Bronchial epithelial cell (primary cell): ENCODE measurements at regions not wholly inside any gene's neighbourhood (a gene's known extent, or its start where the extent isn't known, plus 50 kb on each side); places are given as distances from the start of the nearest gene placed in this dataset.

Experiments used
- DNase-seq: peaks from one replicate; pipeline ENCODE4 v3.0.0-alpha.2; 2010; ENCODE audit warnings: low read depth
- FAIRE-seq: peaks from 2 replicates; lab custom pipeline; 2011; peaks lifted over from hg19 to GRCh38; lab: Jason Lieb, UNC
- H3K27me3 ChIP-seq: 2 replicates; pipeline ENCODE4 v1.5.1; 2011; ENCODE audit warnings: low read length; ENCODE audit not compliant: control insufficient read depth, insufficient read depth
- H3K36me3 ChIP-seq: 2 replicates; pipeline ENCODE4 v1.5.1; 2011; ENCODE audit warnings: low read length; ENCODE audit not compliant: control insufficient read depth, insufficient read depth
- H3K4me3 ChIP-seq: 2 replicates; pipeline ENCODE4 v1.5.1; 2011; ENCODE audit warnings: mild to moderate bottlenecking, low read depth, low read length, control low read depth
- TF ChIP-seq, protein P1 (sequence below): IDR thresholded peaks from 2 replicates; pipeline ENCODE4 v1.5.1; 2011; ENCODE audit warnings: mild to moderate bottlenecking, moderate library complexity, low read length, control low read depth, inconsistent platforms; ENCODE audit not compliant: insufficient read depth, severe bottlenecking

DNA sequence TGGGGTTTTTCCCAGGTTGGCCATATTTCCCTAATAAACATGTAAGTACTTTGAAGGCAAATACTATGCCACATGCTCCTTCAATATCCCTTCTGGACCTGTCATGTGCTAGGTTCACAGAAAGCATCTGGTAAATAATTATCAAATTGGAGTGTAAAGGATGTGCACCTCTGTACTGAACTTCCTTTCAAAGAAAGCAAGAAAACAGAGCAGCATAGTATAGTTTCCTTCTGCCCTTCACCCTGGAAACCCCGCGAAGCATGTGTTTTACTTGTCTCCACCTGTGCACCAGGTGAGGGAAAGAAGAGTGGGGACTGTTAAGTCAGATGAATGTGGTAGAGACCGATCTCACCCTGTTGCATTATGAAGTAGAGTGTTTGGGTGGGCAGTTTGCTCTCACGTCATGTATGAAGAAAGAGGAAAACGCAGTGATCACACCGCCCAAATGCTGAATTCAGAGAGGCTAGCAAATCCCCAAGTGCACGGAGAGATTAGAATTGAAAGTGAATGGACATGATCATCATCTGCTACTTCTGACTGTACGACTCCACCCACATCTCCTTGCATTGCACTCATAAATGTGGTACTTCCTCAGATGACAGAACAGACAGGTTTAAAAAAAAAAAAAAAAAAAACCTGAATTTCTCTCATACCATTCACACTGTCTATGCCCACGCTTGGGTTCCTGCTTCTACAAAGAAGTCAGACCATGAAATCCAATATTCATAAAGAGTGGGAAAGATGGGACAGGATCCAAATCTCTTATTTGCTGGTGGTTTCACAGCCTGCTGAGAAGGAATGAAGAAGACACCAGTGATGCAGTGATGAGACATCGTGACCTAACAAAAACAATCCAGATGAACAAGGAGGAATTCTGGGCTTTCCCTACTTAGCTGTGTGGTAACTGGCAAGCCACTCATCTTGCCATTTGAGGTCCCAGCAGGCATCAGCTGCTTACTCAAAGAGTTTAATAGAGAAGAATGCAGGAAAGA, 448.6 kb downstream of the BCL11A start:
- Histone ChIP-seq H3K4me3 (no peak overlapping the region), H3K27me3 (no peaks in the 10 kb centered on the region), H3K36me3 (no peaks in the 10 kb centered on the region)
- peak; percentile 20 for DNase-seq
- TF ChIP-seq, protein P1, sequence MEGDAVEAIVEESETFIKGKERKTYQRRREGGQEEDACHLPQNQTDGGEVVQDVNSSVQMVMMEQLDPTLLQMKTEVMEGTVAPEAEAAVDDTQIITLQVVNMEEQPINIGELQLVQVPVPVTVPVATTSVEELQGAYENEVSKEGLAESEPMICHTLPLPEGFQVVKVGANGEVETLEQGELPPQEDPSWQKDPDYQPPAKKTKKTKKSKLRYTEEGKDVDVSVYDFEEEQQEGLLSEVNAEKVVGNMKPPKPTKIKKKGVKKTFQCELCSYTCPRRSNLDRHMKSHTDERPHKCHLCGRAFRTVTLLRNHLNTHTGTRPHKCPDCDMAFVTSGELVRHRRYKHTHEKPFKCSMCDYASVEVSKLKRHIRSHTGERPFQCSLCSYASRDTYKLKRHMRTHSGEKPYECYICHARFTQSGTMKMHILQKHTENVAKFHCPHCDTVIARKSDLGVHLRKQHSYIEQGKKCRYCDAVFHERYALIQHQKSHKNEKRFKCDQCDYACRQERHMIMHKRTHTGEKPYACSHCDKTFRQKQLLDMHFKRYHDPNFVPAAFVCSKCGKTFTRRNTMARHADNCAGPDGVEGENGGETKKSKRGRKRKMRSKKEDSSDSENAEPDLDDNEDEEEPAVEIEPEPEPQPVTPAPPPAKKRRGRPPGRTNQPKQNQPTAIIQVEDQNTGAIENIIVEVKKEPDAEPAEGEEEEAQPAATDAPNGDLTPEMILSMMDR, result no peak
- FAIRE-seq, result no peak

DNA sequence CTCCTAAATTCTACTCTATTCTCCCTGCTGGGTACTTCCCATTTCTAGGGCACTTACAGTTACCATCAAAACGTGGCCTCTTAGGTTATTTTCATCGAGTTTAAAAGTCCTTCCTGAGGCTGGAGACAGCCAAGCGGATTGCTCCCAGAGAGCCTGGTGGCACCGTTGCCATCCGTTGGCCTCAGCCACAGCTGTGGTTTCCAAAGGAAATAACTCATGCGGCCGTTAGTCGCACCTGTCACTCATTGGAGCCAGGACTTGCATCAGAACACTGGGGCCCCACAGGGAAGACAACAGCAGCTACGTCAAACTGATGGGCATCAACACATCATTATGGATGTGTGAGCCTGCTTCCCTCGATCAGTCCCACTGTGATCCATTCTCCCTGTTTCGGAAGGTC, 453.4 kb downstream of the BCL11A start:
- TF ChIP-seq, protein P1, result no peak
- H3K36me3 ChIP-seq, result no peaks in the 10 kb centered on the region
- no peak overlapping the region for H3K4me3 ChIP-seq
- FAIRE-seq, result no peak
- DNase-seq, result no peak
- no peaks in the 10 kb centered on the region for H3K27me3 ChIP-seq

DNA sequence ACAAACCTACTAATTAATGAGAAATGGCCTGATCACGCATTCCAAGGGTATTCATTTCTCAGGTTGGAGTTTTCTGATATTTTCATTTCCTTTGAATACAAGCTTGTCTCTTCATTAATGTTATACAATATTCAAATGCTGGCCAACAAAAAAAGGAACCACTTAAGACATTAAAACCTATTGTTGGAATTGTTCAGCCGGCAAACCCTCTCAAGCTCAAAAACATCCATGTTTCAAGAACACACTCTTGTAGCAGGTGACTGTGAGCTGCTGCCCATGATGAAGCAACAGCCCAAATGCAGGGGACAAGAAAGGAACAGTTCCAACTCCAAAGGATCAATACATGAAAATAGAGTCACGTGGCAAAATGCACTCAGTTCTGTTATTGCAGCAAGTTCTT, 454.5 kb downstream of the BCL11A start:
- Histone ChIP-seq H3K27me3 (no peaks in the 10 kb centered on the region), H3K36me3 (no peaks in the 10 kb centered on the region), H3K4me3 (no peak overlapping the region)
- TF ChIP-seq, protein P1, result no peak
- DNase-seq, result no peak
- FAIRE-seq, result no peak

DNA sequence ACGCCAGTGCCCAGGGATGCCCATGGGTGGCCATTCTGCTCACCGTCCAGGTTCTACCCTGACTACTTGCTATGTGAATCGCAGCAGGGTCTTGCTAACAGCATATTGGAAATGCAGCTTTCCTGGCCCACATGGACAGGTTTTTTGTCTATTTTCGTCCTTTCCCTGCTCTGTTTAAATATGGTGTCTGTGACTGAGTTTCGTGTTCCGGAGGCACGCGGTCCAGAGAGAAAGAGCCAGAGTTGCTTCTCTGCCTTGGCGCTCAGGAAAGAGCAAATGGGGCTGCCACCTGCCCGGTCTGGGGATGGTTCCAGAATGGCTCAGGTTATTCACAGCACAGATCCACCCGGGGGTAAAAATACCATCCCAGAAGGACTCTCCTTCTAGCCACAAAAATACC, 456.2 kb downstream of the BCL11A start:
- TF ChIP-seq, protein P1, result no peak
- FAIRE-seq, result no peak
- DNase-seq, result no peak
- Histone ChIP-seq H3K27me3 (no peaks in the 10 kb centered on the region), H3K4me3 (no peak overlapping the region), H3K36me3 (no peaks in the 10 kb centered on the region)

DNA sequence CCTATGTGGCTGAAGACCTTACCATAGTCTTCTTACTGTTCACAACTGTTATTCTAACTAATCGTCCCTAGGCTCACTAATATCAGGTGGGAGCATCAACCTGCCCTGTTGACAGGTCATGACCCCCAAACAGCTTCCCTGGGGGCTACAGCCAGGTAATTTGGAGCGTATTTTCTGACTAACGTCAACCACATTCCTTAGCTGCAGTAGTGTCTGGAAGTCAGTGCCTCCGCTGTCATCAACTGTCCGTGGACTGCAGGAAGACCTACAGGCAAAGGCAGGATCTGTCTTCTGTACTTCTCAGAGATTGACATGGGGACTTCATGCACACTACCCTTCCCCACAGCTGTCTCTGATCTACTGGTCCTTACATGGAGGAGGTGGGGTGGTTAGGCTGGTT, 456.9 kb downstream of the BCL11A start:
- TF ChIP-seq, protein P1, result no peak

More for the DNA sequence above, 456.9 kb downstream of the BCL11A start:
- DNase-seq (no peak), FAIRE-seq (no peak)
- H3K4me3 ChIP-seq, result no peak overlapping the region
- H3K36me3 ChIP-seq, result no peaks in the 10 kb centered on the region
- no peaks in the 10 kb centered on the region for H3K27me3 ChIP-seq
